GM23338 (cell line): ENCODE measurements at regions not wholly inside any gene's neighbourhood (a gene's known extent, or its start where the extent isn't known, plus 50 kb on each side); places are given as distances from the start of the nearest gene placed in this dataset.

Experiments used
- ATAC-seq: fragments of 200-7000 bp; cut with Tn5 transposase; 3 replicates; pipeline ENCODE4 v1.9.1; 2020
- DNase-seq: peaks from one replicate; pipeline ENCODE4 v3.0.0-alpha.2; 2015; ENCODE audit warnings: low spot score
- H2AFZ ChIP-seq: fragments of 200-600 bp; sonication (generic); 2 replicates; pipeline ENCODE4 v1.8.0; 2016; ENCODE audit warnings: antibody characterized with exemption, mild to moderate bottlenecking, moderate library complexity
- H3F3A ChIP-seq: fragments of 200-600 bp; sonication (generic); replicated peaks from 2 replicates; pipeline ENCODE4 v1.8.0; 2017; ENCODE audit warnings: antibody characterized with exemption, mixed run types, low read depth
- H3K27ac ChIP-seq: fragments of 200-600 bp; sonication (generic); 2 replicates; pipeline ENCODE4 v1.6.1; 2016; ENCODE audit warnings: low read depth
- H3K27me3 ChIP-seq: fragments of 200-600 bp; sonication (generic); 2 replicates; pipeline ENCODE4 v1.8.0; 2016; ENCODE audit warnings: mild to moderate bottlenecking, mixed run types, moderate library complexity; ENCODE audit not compliant: insufficient read depth
- H3K36me3 ChIP-seq: fragments of 200-600 bp; sonication (generic); 2 replicates; pipeline ENCODE4 v1.8.0; 2016; ENCODE audit warnings: mild to moderate bottlenecking; ENCODE audit not compliant: insufficient read depth
- H3K4me1 ChIP-seq: fragments of 200-600 bp; sonication (generic); 2 replicates; pipeline ENCODE4 v1.8.0; 2016; ENCODE audit warnings: mild to moderate bottlenecking, moderate library complexity; ENCODE audit not compliant: insufficient read depth
- H3K4me2 ChIP-seq: fragments of 200-600 bp; sonication (generic); 2 replicates; pipeline ENCODE4 v1.7.1; 2017; ENCODE audit warnings: mixed run types
- H3K4me3 ChIP-seq: fragments of 200-600 bp; sonication (generic); 2 replicates; pipeline ENCODE4 v1.6.1; 2016; ENCODE audit warnings: mixed run types
- H3K79me2 ChIP-seq: fragments of 200-600 bp; sonication (generic); replicated peaks from 2 replicates; pipeline ENCODE4 v1.8.0; 2017; ENCODE audit warnings: mild to moderate bottlenecking; ENCODE audit not compliant: insufficient read depth
- H3K9me2 ChIP-seq: fragments of 200-600 bp; sonication (generic); 2 replicates; pipeline ENCODE4 v1.8.0; 2017; ENCODE audit not compliant: insufficient read depth
- H4K20me1 ChIP-seq: fragments of 200-600 bp; sonication (generic); replicated peaks from 2 replicates; pipeline ENCODE4 v1.8.0; 2017; ENCODE audit warnings: mild to moderate bottlenecking; ENCODE audit not compliant: insufficient read depth
- H3K27ac Mint-ChIP-seq: 2 replicates; pipeline ENCODE4 v1.8.0; 2020; ENCODE audit warnings: inconsistent platforms, mild to moderate bottlenecking, moderate library complexity, mixed read lengths
- H3K27me3 Mint-ChIP-seq: 3 replicates; pipeline ENCODE4 v1.8.0; 2022; ENCODE audit warnings: low read depth, mild to moderate bottlenecking, moderate library complexity, mixed read lengths, inconsistent platforms; ENCODE audit not compliant: insufficient read depth, poor library complexity
- H3K36me3 Mint-ChIP-seq: 3 replicates; pipeline ENCODE4 v1.8.0; 2021; ENCODE audit warnings: low read depth, mild to moderate bottlenecking, inconsistent platforms, moderate library complexity, mixed read lengths
- H3K4me1 Mint-ChIP-seq: 3 replicates; pipeline ENCODE4 v1.8.0; 2020; ENCODE audit warnings: mild to moderate bottlenecking, inconsistent platforms, mixed read lengths
- H3K4me3 Mint-ChIP-seq: 3 replicates; pipeline ENCODE4 v1.8.0; 2021; ENCODE audit warnings: moderate library complexity, mild to moderate bottlenecking, inconsistent platforms, mixed read lengths
- H3K9me3 Mint-ChIP-seq: 3 replicates; pipeline ENCODE4 v1.8.0; 2020; ENCODE audit warnings: moderate library complexity, mild to moderate bottlenecking, inconsistent platforms, mixed read lengths
- CREB1 ChIP-seq: fragments of 250-450 bp; sonication (Bioruptor Pico); IDR thresholded peaks from 2 replicates; pipeline ENCODE4 v1.5.0; 2020; ENCODE audit warnings: low read depth, mild to moderate bottlenecking, moderate library complexity
- EZH2 ChIP-seq: fragments of 200-600 bp; sonication (generic); IDR thresholded peaks from one replicate; pipeline ENCODE4 v1.8.0; 2017; ENCODE audit warnings: antibody characterized with exemption, mild to moderate bottlenecking, low read depth; ENCODE audit not compliant: unreplicated experiment
- EZH2phosphoT487 ChIP-seq: fragments of 200-600 bp; sonication (generic); IDR thresholded peaks from one replicate; pipeline ENCODE4 v1.8.1; 2018; ENCODE audit warnings: antibody characterized with exemption; ENCODE audit not compliant: unreplicated experiment
- JUNB ChIP-seq: IDR thresholded peaks from one replicate; pipeline ENCODE4 v1.6.1; 2016; ENCODE audit warnings: antibody characterized with exemption; ENCODE audit not compliant: unreplicated experiment
- NANOG ChIP-seq: IDR thresholded peaks from 2 replicates; pipeline ENCODE4 v1.6.1; 2016; ENCODE audit warnings: antibody characterized with exemption, borderline replicate concordance
- POLR2AphosphoS5 ChIP-seq: IDR thresholded peaks from 2 replicates; pipeline ENCODE4 v1.6.1; 2016; ENCODE audit warnings: antibody characterized with exemption, low read depth
- STAT1 ChIP-seq: IDR thresholded peaks from one replicate; pipeline ENCODE4 v1.6.1; 2016; ENCODE audit warnings: antibody characterized with exemption; ENCODE audit not compliant: unreplicated experiment
- ZNF114 ChIP-seq: fragments of 250-450 bp; sonication (Bioruptor Pico); IDR thresholded peaks from 2 replicates; pipeline ENCODE4 v1.5.0; 2020; ENCODE audit warnings: mild to moderate bottlenecking, moderate library complexity
- ZNF331 ChIP-seq: fragments of 250-450 bp; sonication (Bioruptor Pico); IDR thresholded peaks from 2 replicates; pipeline ENCODE4 v1.5.0; 2020; ENCODE audit warnings: low read depth, mild to moderate bottlenecking, moderate library complexity
- TF ChIP-seq, protein P1 (sequence below), 2 experiments: fragments of 200-600 bp in 1 of 2; sonication (generic) in 1 of 2; conservative IDR thresholded peaks; 2 replicates each; pipeline versions ENCODE4 v1.5.1 to v1.6.1; 2016 to 2017; ENCODE audit warnings: antibody characterized with exemption in 2 of 2, low read depth in 2 of 2, mild to moderate bottlenecking in 2 of 2, moderate library complexity in 1 of 2
- TF ChIP-seq, protein P2 (sequence below): fragments of 250-450 bp; sonication (Bioruptor Pico); IDR thresholded peaks from 2 replicates; pipeline ENCODE4 v1.5.0; 2020; ENCODE audit warnings: mild to moderate bottlenecking, moderate library complexity
- TF ChIP-seq, protein P3 (sequence below): IDR thresholded peaks from 2 replicates; pipeline ENCODE4 v1.6.1; 2016; ENCODE audit warnings: antibody characterized with exemption
- TF ChIP-seq, protein P4 (sequence below): IDR thresholded peaks from one replicate; pipeline ENCODE4 v1.6.1; 2018; ENCODE audit warnings: antibody characterized with exemption; ENCODE audit not compliant: unreplicated experiment

DNA sequence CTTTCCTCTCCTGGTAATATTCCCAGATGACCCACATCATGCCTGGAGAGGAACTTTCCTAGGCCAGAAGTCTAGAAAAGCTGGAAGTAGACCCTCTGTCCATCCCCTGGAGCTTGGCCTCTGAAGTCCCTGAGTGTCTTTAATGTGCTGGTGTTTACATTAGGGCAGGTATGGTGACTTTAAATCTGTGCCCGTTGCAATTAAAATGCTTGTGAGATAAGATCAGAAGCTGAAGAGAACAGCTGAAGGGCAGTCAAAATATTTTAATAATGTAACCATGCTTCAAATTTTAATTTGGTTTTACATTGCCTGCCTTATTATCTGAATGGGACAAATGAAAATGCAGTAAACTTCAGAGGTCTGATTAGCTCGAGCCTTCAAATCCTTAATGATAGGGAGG is 1022.5 kb downstream of the BCL11B start:
- H3K4me1 Mint-ChIP-seq, result peaks cover 4% of the 10 kb centered on the region; the same call in 2 of the 3 replicates
- H3K9me3 Mint-ChIP-seq, result no peaks in the 10 kb centered on the region
- Histone ChIP-seq H3K4me3 (no peak overlapping the region), H3K4me2 (no peak overlapping the region), H3K9me2 (no peaks in the 10 kb centered on the region), H3K36me3 (no peaks in the 10 kb centered on the region), H3F3A (no peaks in the 10 kb centered on the region), H2AFZ (no peak overlapping the region), H4K20me1 (no peaks in the 10 kb centered on the region), H3K79me2 (no peaks in the 10 kb centered on the region), H3K27ac (no peak overlapping the region), H3K27me3 (no peaks in the 10 kb centered on the region), H3K4me1 (0 out of 2 replicates have a peak, but pooled peaks cover 3% of the 10 kb centered on the region)
- TF ChIP-seq JUNB, result no peak
- TF ChIP-seq, protein P1, sequence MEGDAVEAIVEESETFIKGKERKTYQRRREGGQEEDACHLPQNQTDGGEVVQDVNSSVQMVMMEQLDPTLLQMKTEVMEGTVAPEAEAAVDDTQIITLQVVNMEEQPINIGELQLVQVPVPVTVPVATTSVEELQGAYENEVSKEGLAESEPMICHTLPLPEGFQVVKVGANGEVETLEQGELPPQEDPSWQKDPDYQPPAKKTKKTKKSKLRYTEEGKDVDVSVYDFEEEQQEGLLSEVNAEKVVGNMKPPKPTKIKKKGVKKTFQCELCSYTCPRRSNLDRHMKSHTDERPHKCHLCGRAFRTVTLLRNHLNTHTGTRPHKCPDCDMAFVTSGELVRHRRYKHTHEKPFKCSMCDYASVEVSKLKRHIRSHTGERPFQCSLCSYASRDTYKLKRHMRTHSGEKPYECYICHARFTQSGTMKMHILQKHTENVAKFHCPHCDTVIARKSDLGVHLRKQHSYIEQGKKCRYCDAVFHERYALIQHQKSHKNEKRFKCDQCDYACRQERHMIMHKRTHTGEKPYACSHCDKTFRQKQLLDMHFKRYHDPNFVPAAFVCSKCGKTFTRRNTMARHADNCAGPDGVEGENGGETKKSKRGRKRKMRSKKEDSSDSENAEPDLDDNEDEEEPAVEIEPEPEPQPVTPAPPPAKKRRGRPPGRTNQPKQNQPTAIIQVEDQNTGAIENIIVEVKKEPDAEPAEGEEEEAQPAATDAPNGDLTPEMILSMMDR (conservative IDR thresholded peaks at IDR 0.05; ENCODE audit: low read depth in 2 of 2), result no peak
- no peak for TF ChIP-seq CREB1 (CRISPR knock-in tag)
- TF ChIP-seq STAT1, result no peak
- TF ChIP-seq, protein P2, sequence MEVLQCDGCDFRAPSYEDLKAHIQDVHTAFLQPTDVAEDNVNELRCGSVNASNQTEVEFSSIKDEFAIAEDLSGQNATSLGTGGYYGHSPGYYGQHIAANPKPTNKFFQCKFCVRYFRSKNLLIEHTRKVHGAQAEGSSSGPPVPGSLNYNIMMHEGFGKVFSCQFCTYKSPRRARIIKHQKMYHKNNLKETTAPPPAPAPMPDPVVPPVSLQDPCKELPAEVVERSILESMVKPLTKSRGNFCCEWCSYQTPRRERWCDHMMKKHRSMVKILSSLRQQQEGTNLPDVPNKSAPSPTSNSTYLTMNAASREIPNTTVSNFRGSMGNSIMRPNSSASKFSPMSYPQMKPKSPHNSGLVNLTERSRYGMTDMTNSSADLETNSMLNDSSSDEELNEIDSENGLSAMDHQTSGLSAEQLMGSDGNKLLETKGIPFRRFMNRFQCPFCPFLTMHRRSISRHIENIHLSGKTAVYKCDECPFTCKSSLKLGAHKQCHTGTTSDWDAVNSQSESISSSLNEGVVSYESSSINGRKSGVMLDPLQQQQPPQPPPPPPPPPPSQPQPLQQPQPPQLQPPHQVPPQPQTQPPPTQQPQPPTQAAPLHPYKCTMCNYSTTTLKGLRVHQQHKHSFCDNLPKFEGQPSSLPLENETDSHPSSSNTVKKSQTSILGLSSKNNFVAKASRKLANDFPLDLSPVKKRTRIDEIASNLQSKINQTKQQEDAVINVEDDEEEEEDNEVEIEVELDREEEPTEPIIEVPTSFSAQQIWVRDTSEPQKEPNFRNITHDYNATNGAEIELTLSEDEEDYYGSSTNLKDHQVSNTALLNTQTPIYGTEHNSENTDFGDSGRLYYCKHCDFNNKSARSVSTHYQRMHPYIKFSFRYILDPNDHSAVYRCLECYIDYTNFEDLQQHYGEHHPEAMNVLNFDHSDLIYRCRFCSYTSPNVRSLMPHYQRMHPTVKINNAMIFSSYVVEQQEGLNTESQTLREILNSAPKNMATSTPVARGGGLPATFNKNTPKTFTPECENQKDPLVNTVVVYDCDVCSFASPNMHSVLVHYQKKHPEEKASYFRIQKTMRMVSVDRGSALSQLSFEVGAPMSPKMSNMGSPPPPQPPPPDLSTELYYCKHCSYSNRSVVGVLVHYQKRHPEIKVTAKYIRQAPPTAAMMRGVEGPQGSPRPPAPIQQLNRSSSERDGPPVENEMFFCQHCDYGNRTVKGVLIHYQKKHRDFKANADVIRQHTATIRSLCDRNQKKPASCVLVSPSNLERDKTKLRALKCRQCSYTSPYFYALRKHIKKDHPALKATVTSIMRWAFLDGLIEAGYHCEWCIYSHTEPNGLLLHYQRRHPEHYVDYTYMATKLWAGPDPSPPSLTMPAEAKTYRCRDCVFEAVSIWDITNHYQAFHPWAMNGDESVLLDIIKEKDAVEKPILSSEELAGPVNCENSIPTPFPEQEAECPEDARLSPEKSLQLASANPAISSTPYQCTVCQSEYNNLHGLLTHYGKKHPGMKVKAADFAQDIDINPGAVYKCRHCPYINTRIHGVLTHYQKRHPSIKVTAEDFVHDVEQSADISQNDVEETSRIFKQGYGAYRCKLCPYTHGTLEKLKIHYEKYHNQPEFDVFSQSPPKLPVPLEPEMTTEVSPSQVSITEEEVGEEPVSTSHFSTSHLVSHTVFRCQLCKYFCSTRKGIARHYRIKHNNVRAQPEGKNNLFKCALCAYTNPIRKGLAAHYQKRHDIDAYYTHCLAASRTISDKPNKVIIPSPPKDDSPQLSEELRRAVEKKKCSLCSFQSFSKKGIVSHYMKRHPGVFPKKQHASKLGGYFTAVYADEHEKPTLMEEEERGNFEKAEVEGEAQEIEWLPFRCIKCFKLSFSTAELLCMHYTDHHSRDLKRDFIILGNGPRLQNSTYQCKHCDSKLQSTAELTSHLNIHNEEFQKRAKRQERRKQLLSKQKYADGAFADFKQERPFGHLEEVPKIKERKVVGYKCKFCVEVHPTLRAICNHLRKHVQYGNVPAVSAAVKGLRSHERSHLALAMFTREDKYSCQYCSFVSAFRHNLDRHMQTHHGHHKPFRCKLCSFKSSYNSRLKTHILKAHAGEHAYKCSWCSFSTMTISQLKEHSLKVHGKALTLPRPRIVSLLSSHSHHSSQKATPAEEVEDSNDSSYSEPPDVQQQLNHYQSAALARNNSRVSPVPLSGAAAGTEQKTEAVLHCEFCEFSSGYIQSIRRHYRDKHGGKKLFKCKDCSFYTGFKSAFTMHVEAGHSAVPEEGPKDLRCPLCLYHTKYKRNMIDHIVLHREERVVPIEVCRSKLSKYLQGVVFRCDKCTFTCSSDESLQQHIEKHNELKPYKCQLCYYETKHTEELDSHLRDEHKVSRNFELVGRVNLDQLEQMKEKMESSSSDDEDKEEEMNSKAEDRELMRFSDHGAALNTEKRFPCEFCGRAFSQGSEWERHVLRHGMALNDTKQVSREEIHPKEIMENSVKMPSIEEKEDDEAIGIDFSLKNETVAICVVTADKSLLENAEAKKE (CRISPR knock-in tag), result no peak
- TF ChIP-seq POLR2AphosphoS5, result no peak
- no peak for TF ChIP-seq EZH2phosphoT487
- TF ChIP-seq, protein P3, sequence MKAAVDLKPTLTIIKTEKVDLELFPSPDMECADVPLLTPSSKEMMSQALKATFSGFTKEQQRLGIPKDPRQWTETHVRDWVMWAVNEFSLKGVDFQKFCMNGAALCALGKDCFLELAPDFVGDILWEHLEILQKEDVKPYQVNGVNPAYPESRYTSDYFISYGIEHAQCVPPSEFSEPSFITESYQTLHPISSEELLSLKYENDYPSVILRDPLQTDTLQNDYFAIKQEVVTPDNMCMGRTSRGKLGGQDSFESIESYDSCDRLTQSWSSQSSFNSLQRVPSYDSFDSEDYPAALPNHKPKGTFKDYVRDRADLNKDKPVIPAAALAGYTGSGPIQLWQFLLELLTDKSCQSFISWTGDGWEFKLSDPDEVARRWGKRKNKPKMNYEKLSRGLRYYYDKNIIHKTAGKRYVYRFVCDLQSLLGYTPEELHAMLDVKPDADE, result no peak
- no peak for TF ChIP-seq NANOG
- TF ChIP-seq EZH2, result no peak
- TF ChIP-seq, protein P4, sequence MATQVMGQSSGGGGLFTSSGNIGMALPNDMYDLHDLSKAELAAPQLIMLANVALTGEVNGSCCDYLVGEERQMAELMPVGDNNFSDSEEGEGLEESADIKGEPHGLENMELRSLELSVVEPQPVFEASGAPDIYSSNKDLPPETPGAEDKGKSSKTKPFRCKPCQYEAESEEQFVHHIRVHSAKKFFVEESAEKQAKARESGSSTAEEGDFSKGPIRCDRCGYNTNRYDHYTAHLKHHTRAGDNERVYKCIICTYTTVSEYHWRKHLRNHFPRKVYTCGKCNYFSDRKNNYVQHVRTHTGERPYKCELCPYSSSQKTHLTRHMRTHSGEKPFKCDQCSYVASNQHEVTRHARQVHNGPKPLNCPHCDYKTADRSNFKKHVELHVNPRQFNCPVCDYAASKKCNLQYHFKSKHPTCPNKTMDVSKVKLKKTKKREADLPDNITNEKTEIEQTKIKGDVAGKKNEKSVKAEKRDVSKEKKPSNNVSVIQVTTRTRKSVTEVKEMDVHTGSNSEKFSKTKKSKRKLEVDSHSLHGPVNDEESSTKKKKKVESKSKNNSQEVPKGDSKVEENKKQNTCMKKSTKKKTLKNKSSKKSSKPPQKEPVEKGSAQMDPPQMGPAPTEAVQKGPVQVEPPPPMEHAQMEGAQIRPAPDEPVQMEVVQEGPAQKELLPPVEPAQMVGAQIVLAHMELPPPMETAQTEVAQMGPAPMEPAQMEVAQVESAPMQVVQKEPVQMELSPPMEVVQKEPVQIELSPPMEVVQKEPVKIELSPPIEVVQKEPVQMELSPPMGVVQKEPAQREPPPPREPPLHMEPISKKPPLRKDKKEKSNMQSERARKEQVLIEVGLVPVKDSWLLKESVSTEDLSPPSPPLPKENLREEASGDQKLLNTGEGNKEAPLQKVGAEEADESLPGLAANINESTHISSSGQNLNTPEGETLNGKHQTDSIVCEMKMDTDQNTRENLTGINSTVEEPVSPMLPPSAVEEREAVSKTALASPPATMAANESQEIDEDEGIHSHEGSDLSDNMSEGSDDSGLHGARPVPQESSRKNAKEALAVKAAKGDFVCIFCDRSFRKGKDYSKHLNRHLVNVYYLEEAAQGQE, result no peak
- TF ChIP-seq ZNF331 (CRISPR knock-in tag), result no peak
- TF ChIP-seq ZNF114, result no peak
- H3K36me3 Mint-ChIP-seq, result no peaks in the 10 kb centered on the region
- no peak for DNase-seq
- no peak for ATAC-seq
- H3K4me3 Mint-ChIP-seq, result no peak overlapping the region
- peaks cover 3% of the 10 kb centered on the region for H3K27me3 Mint-ChIP-seq
- H3K27ac Mint-ChIP-seq, result no peak overlapping the region
